Gastrocnemius medialis (tissue), 4 donors: ENCODE measurements at regions not wholly inside any gene's neighbourhood (a gene's known extent, or its start where the extent isn't known, plus 50 kb on each side); places are given as distances from the start of the nearest gene placed in this dataset.

Source experiments
- ATAC-seq, 2 donors: fragments of 150-250 bp; one replicate each; pipeline ENCODE4 v1.9.1; 2016
- DNase-seq, 2 donors: peaks; one replicate each; pipeline ENCODE4 v3.0.0-alpha.2; 2019
- H3K27ac ChIP-seq, 4 donors: fragments of 200-600 bp; sonication (generic); 1 replicate in 1 of 4; 2 replicates in 3 of 4; pipeline ENCODE4 v1.5.1; 2016 to 2018; ENCODE audit warnings: mild to moderate bottlenecking in 2 of 4, moderate library complexity in 1 of 4
- H3K27me3 ChIP-seq, 3 donors: fragments of 200-600 bp; sonication (generic) in 2 of 3; 1 replicate in 1 of 3; 2 replicates in 2 of 3; pipeline versions ENCODE4 v1.5.1 to v1.6.0; 2016 to 2019; ENCODE audit warnings: mild to moderate bottlenecking in 1 of 3, moderate library complexity in 1 of 3
- H3K36me3 ChIP-seq, 2 donors: fragments of 200-600 bp; sonication (generic) in 1 of 2; one replicate each; pipeline ENCODE4 v1.5.1; 2017 to 2018
- H3K4me1 ChIP-seq, 2 donors: fragments of 200-600 bp; sonication (generic) in 1 of 2; one replicate each; pipeline ENCODE4 v1.5.1; 2016 to 2017; ENCODE audit warnings: mild to moderate bottlenecking in 2 of 2
- H3K4me3 ChIP-seq, 4 donors: fragments of 200-600 bp; sonication (generic) in 3 of 4; 1 replicate in 1 of 4; 2 replicates in 3 of 4; pipeline ENCODE4 v1.5.1; 2016 to 2019; ENCODE audit warnings: mild to moderate bottlenecking in 2 of 4
- H3K9me3 ChIP-seq, 3 donors: fragments of 200-600 bp; sonication (generic) in 2 of 3; 1 replicate in 1 of 3; 2 replicates in 2 of 3; pipeline ENCODE4 v1.5.1; 2016 to 2019
- POLR2A ChIP-seq, 2 donors: fragments of 450-650 bp; IDR thresholded peaks; one replicate each; pipeline ENCODE4 v1.6.1; 2017; ENCODE audit warnings: antibody characterized with exemption in 2 of 2, mild to moderate bottlenecking in 2 of 2, moderate library complexity in 2 of 2
- in situ Hi-C, 4 donors: fragments of 200-750 bp; cut with MboI; loops; one replicate each; pipeline versions ENCODE4 v1.15.0 to v1.8.0; 2017; ENCODE audit warnings: low sequenced_read_pairs in 4 of 4
- intact Hi-C: fragments of 100-400 bp; cut with DNase I; formaldehyde crosslinking; loops from one replicate; pipeline ENCODE4 v1.15.1; 2023; ENCODE audit warnings: low total_unique reads
- TF ChIP-seq, protein P1 (sequence below), 5 experiments: fragments of 450-650 bp in 3 of 5; fragments of 200-600 bp in 2 of 5; sonication (generic) in 2 of 5; IDR thresholded peaks in 4 of 5; conservative IDR thresholded peaks in 1 of 5; 1 replicate in 4 of 5; 2 replicates in 1 of 5; pipeline ENCODE4 v1.5.1; 2016 to 2019; ENCODE audit warnings: antibody characterized with exemption in 5 of 5, mild to moderate bottlenecking in 3 of 5, moderate library complexity in 3 of 5

DNA sequence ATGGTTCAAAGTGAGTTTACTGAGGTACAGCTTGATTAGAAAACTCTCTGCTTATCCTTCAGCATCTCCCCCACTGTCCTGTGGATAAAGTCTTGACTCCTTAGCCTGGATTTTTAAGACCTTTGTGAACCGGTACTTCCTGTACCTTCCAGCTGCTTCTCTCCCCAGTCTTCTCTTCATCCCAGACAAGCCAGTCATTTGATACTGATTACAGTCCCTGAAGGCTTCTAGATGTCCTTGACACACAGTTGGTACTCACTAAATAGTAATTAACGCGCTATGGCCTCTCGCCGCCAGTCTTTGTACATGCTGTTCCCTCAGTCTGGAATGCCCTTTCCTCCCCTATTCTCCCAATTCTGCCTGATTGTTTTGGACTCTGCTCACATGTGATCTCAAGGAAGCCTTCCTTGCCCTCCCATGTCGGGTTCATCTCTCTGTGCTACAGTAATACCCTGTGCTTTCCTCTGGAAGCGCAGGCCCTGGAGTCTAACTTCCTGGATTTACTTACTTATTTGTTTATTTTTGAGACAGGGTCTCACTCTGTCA lies 50.6 kb upstream of the PTGR2 start:
- Histone ChIP-seq H3K27me3 (no peaks in the 10 kb centered on the region), H3K27ac (peak overlapping the region in 1 of 4 donors; percentile 58), H3K9me3 (no peaks in the 10 kb centered on the region), H3K36me3 (no peaks in the 10 kb centered on the region), H3K4me1 (peaks cover 0 to 11% of the 10 kb centered on the region in 2 donors), H3K4me3 (no peak overlapping the region)
- ATAC-seq (peak; percentile 64 to 91), DNase-seq (no peak)
- intact Hi-C loops (no loop called here), in situ Hi-C loops (no loop called here)
- no peak for TF ChIP-seq POLR2A (IDR thresholded peaks at IDR 0.05)
- TF ChIP-seq, protein P1, sequence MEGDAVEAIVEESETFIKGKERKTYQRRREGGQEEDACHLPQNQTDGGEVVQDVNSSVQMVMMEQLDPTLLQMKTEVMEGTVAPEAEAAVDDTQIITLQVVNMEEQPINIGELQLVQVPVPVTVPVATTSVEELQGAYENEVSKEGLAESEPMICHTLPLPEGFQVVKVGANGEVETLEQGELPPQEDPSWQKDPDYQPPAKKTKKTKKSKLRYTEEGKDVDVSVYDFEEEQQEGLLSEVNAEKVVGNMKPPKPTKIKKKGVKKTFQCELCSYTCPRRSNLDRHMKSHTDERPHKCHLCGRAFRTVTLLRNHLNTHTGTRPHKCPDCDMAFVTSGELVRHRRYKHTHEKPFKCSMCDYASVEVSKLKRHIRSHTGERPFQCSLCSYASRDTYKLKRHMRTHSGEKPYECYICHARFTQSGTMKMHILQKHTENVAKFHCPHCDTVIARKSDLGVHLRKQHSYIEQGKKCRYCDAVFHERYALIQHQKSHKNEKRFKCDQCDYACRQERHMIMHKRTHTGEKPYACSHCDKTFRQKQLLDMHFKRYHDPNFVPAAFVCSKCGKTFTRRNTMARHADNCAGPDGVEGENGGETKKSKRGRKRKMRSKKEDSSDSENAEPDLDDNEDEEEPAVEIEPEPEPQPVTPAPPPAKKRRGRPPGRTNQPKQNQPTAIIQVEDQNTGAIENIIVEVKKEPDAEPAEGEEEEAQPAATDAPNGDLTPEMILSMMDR (IDR thresholded peaks at IDR 0.05 in 4 of 5, conservative IDR thresholded peaks at IDR 0.05 in 1 of 5), result no peak

DNA sequence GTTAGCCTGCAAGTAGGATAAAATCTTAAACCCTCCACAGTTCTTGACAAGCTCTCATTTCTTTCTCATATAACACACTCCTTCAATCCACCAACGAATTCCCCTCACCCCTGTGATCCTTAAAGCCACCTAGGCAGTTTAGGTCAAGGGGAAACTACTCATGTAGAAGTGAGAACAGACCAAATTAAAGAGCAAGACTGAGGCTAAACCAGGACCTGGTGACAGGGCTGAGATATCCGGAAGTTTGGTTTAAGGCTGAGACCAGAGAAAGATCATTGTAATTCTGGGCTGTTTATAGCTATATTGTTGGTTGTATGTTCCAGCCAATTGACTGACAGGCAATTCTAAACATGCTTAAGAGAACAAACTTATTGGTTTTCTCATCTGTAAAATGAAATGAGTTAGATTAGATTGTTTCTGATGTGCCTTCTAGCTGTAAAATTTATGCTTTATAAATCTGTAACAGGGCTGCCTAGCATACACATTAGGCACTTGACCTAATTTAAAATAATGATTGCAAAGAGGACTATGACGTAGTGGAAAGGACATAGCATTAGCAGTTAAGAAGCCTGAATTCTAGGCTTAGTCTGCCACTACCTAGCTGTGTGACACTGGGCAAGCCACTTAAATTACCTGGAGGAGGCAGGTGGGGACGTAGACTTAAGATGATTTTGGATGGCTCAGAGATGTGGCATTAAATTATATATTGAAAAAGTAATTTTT lies 53.9 kb upstream of the PTGR2 start:
- Histone ChIP-seq H3K4me3 (no peak overlapping the region), H3K27ac (no peak overlapping the region), H3K9me3 (no peaks in the 10 kb centered on the region), H3K4me1 (peaks cover 12 to 26% of the 10 kb centered on the region in 2 donors), H3K27me3 (no peaks in the 10 kb centered on the region), H3K36me3 (no peaks in the 10 kb centered on the region)
- intact Hi-C loops (loop anchor here (2.0 kb wide), 1 partner anchor 27 kb away; no protein-coding TSS in a partner anchor), in situ Hi-C loops (loop anchor here in 1 of 4 donors (10.0 kb wide), 1 partner anchor 53 kb away; no protein-coding TSS in a partner anchor)
- TF ChIP-seq, protein P1 (IDR thresholded peaks at IDR 0.05 in 4 of 5, conservative IDR thresholded peaks at IDR 0.05 in 1 of 5), result no peak
- TF ChIP-seq POLR2A (IDR thresholded peaks at IDR 0.05), result no peak
- DNase-seq (no peak), ATAC-seq (no peak)

DNA sequence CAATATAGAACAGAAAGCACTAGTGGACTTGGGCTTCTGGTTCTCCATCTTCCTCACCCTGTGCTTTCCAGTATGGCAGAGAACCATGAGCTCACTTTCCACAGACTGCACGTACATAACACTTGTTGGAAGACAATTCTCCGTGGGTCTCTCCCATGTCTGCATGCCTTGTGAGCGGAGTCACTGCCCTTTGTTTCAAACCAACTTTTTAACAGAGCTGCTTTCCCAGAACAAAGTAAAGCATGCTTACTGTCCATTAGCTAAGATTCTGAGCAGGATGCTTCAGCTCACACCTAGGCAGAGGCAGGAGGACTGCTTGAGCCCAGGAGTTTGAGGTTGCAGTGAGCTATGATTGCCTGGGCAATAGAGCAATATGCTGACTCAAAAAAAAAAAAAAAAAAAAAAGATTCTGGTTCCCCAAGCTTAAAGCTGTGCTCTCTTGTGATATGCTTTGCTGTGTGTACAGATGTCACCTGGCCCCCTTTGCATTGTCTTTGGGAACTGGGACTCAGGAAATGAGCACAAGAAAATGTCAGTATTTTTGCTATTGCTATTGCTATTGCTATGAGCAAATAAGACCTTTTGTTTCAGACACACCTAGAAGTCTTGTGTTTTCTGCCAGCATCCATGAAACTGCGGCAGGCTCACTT lies 54.6 kb upstream of the PTGR2 start:
- intact Hi-C loops, result loop anchor here (2.0 kb wide), 1 partner anchor 28 kb away; no protein-coding TSS in a partner anchor
- in situ Hi-C loops, result loop anchor here in 1 of 4 donors (10.0 kb wide), 1 partner anchor 52 kb away; no protein-coding TSS in a partner anchor
- H3K4me3 ChIP-seq, result no peak overlapping the region
- DNase-seq, result no peak
- no peaks in the 10 kb centered on the region for H3K36me3 ChIP-seq
- peaks cover 12 to 26% of the 10 kb centered on the region in 2 donors for H3K4me1 ChIP-seq
- no peak for ATAC-seq
- no peaks in the 10 kb centered on the region for H3K27me3 ChIP-seq
- no peaks in the 10 kb centered on the region for H3K9me3 ChIP-seq
- TF ChIP-seq, protein P1 (IDR thresholded peaks at IDR 0.05 in 4 of 5, conservative IDR thresholded peaks at IDR 0.05 in 1 of 5), result no peak
- TF ChIP-seq POLR2A (IDR thresholded peaks at IDR 0.05), result no peak
- no peak overlapping the region for H3K27ac ChIP-seq

DNA sequence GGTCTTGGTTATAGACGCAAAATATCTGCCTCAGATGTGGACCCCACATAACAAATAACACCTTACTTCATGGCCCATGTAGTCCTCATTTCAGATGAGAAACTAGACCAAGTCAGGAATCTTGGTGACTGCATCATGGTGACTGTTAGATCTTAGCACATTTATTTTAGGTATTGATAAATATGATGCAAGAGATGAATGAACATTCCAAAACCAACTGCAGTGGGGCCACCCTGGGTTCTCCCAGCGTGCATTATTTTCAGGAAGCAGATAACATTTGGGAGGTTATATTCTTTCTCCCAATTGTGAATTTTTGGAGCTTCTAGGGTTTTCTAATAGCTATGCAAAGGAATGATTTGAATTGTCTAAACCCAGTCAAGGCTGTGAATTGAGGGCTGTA lies 55.2 kb upstream of the PTGR2 start:
- in situ Hi-C loops, result loop anchor here in 1 of 4 donors (10.0 kb wide), 1 partner anchor 52 kb away; no protein-coding TSS in a partner anchor
- no peak overlapping the region for H3K27ac ChIP-seq

More for the DNA sequence above, 55.2 kb upstream of the PTGR2 start:
- Histone ChIP-seq H3K4me1 (peaks cover 12 to 27% of the 10 kb centered on the region in 2 donors), H3K4me3 (no peak overlapping the region), H3K36me3 (no peaks in the 10 kb centered on the region), H3K9me3 (no peaks in the 10 kb centered on the region), H3K27me3 (no peaks in the 10 kb centered on the region)
- DNase-seq (no peak), ATAC-seq (no peak)
- TF ChIP-seq, protein P1 (IDR thresholded peaks at IDR 0.05 in 4 of 5, conservative IDR thresholded peaks at IDR 0.05 in 1 of 5), result no peak
- intact Hi-C loops, result loop anchor here (2.0 kb wide), 1 partner anchor 28 kb away; no protein-coding TSS in a partner anchor
